Forelimb muscle (tissue), 1 donor: ENCODE measurements at regions not wholly inside any gene's neighbourhood (a gene's known extent, or its start where the extent isn't known, plus 50 kb on each side); places are given as distances from the start of the nearest gene placed in this dataset.

Source experiments
- DNase-seq: peaks from one replicate; pipeline ENCODE4 v3.0.0-alpha.2; 2013; ENCODE audit warnings: low read depth

GRCh38 chr3:67798412-67798811 lies 144.0 kb upstream of the SUCLG2 start:
- no peak for DNase-seq

- no peak for DNase-seq
Measured at GRCh38 chr3:67791620-67792019, 137.2 kb upstream of the SUCLG2 start.

GRCh38 chr3:67790043-67790442 lies 135.6 kb upstream of the SUCLG2 start:
- DNase-seq: no peak

- no peak for DNase-seq
Measured at GRCh38 chr3:67788396-67788795, 134.0 kb upstream of the SUCLG2 start.

GRCh38 chr3:67783281-67784250 lies 129.2 kb upstream of the SUCLG2 start:
- DNase-seq: no peak

GRCh38 chr3:67781871-67782270 lies 127.5 kb upstream of the SUCLG2 start:
- no peak for DNase-seq

- no peak for DNase-seq
Measured at GRCh38 chr3:67781218-67781617, 126.8 kb upstream of the SUCLG2 start.

GRCh38 chr3:67774676-67775075 lies 120.3 kb upstream of the SUCLG2 start:
- DNase-seq: no peak

- no peak for DNase-seq
Measured at GRCh38 chr3:67765575-67765974, 111.2 kb upstream of the SUCLG2 start.

GRCh38 chr3:67745296-67745695 lies 90.9 kb upstream of the SUCLG2 start:
- DNase-seq: no peak

- no peak for DNase-seq
Measured at GRCh38 chr3:67744699-67745098, 90.3 kb upstream of the SUCLG2 start.

- no peak for DNase-seq
Measured at GRCh38 chr3:67739851-67740250, 85.4 kb upstream of the SUCLG2 start.

- DNase-seq: no peak
Measured at GRCh38 chr3:67737906-67738865, 83.8 kb upstream of the SUCLG2 start.

GRCh38 chr3:67737140-67737539 lies 82.7 kb upstream of the SUCLG2 start:
- no peak for DNase-seq

GRCh38 chr3:67733269-67733950 lies 79.0 kb upstream of the SUCLG2 start:
- no peak for DNase-seq

- DNase-seq: no peak
Measured at GRCh38 chr3:67724434-67724833, 70.0 kb upstream of the SUCLG2 start.

GRCh38 chr3:67723863-67724262 lies 69.5 kb upstream of the SUCLG2 start:
- DNase-seq: no peak

GRCh38 chr3:67719333-67719732 lies 64.9 kb upstream of the SUCLG2 start:
- DNase-seq: no peak

- no peak for DNase-seq
Measured at GRCh38 chr3:67715971-67716370, 61.6 kb upstream of the SUCLG2 start.

- DNase-seq: no peak
Measured at GRCh38 chr3:67713764-67714469, 59.5 kb upstream of the SUCLG2 start.

GRCh38 chr3:67712259-67712658 lies 57.8 kb upstream of the SUCLG2 start:
- no peak for DNase-seq
